ENCODE measurements at regions not wholly inside any gene's neighbourhood (a gene's known extent, or its start where the extent isn't known, plus 50 kb on each side); places are given as distances from the start of the nearest gene placed in this dataset.
"Not testable (repeated sequence)": the region's sequence is repeated elsewhere in the genome, so short reads cannot be mapped to it uniquely, and the experiment has no call there.

GRCh38 chr4:164320847-164321246 lies 433.1 kb upstream of the SMIM31 start:
- H3K27ac ChIP-seq = no peak overlapping the region
- H3K27me3 ChIP-seq = no peaks in the 10 kb centered on the region
- H3K4me1 ChIP-seq = no peaks in the 10 kb centered on the region
- TF ChIP-seq CTCF (IDR thresholded peaks at IDR 0.05) = no peak
- no peaks in the 10 kb centered on the region for H3K9me3 ChIP-seq
- no peaks in the 10 kb centered on the region for H3K36me3 ChIP-seq
- DNase-seq (ENCODE audit: low spot score) = no peak
- H3K4me3 ChIP-seq = no peak overlapping the region

GRCh38 chr4:164326056-164326455 lies 427.9 kb upstream of the SMIM31 start:
- Histone ChIP-seq H3K27me3 (no peaks in the 10 kb centered on the region), H3K36me3 (no peaks in the 10 kb centered on the region), H3K4me3 (no peak overlapping the region), H3K27ac (no peak overlapping the region), H3K4me1 (no peaks in the 10 kb centered on the region), H3K9me3 (no peaks in the 10 kb centered on the region)
- no peak for DNase-seq (ENCODE audit: low spot score)
- TF ChIP-seq CTCF (IDR thresholded peaks at IDR 0.05) = no peak

- no peaks in the 10 kb centered on the region for H3K27me3 ChIP-seq
- no peak overlapping the region for H3K4me3 ChIP-seq
- no peaks in the 10 kb centered on the region for H3K36me3 ChIP-seq
- peaks cover 0 to 16% of the 10 kb centered on the region in 2 donors for H3K9me3 ChIP-seq
- no peak for TF ChIP-seq CTCF (IDR thresholded peaks at IDR 0.05)
- H3K27ac ChIP-seq = no peak overlapping the region
- DNase-seq (ENCODE audit: low spot score) = no peak
- H3K4me1 ChIP-seq = no peaks in the 10 kb centered on the region
Observed at GRCh38 chr4:164337219-164337944, 416.5 kb upstream of the SMIM31 start.

- no peaks in the 10 kb centered on the region for H3K27me3 ChIP-seq
- no peak for DNase-seq (ENCODE audit: low spot score)
- H3K9me3 ChIP-seq = peaks cover 0 to 16% of the 10 kb centered on the region in 2 donors
- no peak overlapping the region for H3K27ac ChIP-seq
- no peaks in the 10 kb centered on the region for H3K36me3 ChIP-seq
- TF ChIP-seq CTCF (IDR thresholded peaks at IDR 0.05) = no peak
- no peak overlapping the region for H3K4me3 ChIP-seq
- no peaks in the 10 kb centered on the region for H3K4me1 ChIP-seq
Observed at GRCh38 chr4:164343472-164343976, 410.4 kb upstream of the SMIM31 start.

GRCh38 chr4:164345756-164346155 lies 408.2 kb upstream of the SMIM31 start:
- H3K4me3 ChIP-seq = no peak overlapping the region
- no peaks in the 10 kb centered on the region for H3K4me1 ChIP-seq
- H3K27me3 ChIP-seq = no peaks in the 10 kb centered on the region
- TF ChIP-seq CTCF (IDR thresholded peaks at IDR 0.05) = no peak
- no peak for DNase-seq (ENCODE audit: low spot score)
- H3K36me3 ChIP-seq = no peaks in the 10 kb centered on the region
- peaks cover 0 to 13% of the 10 kb centered on the region in 2 donors for H3K9me3 ChIP-seq
- H3K27ac ChIP-seq = no peak overlapping the region

GRCh38 chr4:164350061-164350460 lies 403.9 kb upstream of the SMIM31 start:
- Histone ChIP-seq H3K9me3 (no peaks in the 10 kb centered on the region), H3K27me3 (no peaks in the 10 kb centered on the region), H3K27ac (no peak overlapping the region), H3K36me3 (no peaks in the 10 kb centered on the region), H3K4me3 (no peak overlapping the region), H3K4me1 (no peaks in the 10 kb centered on the region)
- no peak for DNase-seq (ENCODE audit: low spot score)
- no peak for TF ChIP-seq CTCF (IDR thresholded peaks at IDR 0.05)

GRCh38 chr4:164350716-164351115 lies 403.2 kb upstream of the SMIM31 start:
- H3K27me3 ChIP-seq; H3K36me3 ChIP-seq; H3K9me3 ChIP-seq; H3K4me1 ChIP-seq; H3K27ac ChIP-seq; DNase-seq (ENCODE audit: low spot score); H3K4me3 ChIP-seq: not testable (repeated sequence)

Measured in right atrium auricular region (tissue), 2 donors.